ENCODE measurements at regions not wholly inside any gene's neighbourhood (a gene's known extent, or its start where the extent isn't known, plus 50 kb on each side); places are given as distances from the start of the nearest gene placed in this dataset.

DNA sequence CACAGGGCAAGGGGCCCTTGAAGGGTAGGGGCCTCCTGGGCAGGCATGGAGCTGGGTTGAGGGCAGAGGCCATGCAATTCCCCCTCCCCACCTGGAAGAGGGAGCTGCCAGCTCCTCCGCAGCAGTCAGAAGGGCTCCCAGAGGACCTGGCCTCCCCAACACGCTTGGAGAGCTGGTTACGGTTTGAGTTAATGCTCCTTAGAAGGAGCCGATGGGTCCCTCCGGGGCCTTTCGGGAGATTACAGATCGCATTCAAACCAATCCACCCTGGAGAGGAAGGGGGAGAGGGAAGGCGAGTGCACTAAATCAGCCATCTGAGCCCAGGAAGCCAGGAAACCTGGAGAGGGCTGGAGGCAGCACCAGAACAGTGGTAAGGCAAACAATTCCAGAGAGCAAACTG is 106.3 kb upstream of the CSF3R start:
- intact Hi-C loops (cut with DNase I) = no loop called here
- peak in 1 of 10 donors; percentile 49 for DNase-seq

- intact Hi-C loops (cut with DNase I) = no loop called here
- DNase-seq = peak in 3 of 10 donors; percentile 45 to 56 (median 45)
Observed at GRCh38 chr1:36585569-36586548, 103.1 kb upstream of the CSF3R start.

- intact Hi-C loops (cut with DNase I) = no loop called here
- DNase-seq = peak in 1 of 10 donors; percentile 15
Observed at GRCh38 chr1:36584874-36585453, 102.3 kb upstream of the CSF3R start.

GRCh38 chr1:36583980-36584782 is 101.5 kb upstream of the CSF3R start:
- intact Hi-C loops (cut with DNase I) = no loop called here
- DNase-seq = peak in 2 of 10 donors; percentile 57 to 59

DNA sequence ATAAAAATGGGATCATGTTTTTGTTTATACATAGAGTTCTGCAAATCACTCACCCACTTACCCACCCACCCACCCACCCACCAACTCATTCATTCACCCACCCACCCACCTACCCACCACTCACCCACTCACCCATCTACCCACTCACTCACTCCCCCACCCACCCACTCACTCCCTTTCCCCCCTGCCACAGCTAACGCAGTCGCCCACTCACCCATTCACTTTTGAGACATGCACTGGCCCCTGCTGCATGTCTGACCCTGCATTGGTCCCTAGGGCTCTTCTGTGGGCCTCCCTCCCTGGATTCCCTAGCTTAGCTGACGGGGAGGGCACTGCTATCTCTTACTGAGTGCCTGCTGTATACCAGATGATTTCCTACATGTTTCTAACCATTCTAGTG is 100.4 kb upstream of the CSF3R start:
- intact Hi-C loops (cut with DNase I) = no loop called here
- peak in 3 of 10 donors; percentile 5 to 10 (median 7) for DNase-seq

GRCh38 chr1:36582066-36582755 is 99.5 kb upstream of the CSF3R start:
- peak in 6 of 10 donors; percentile 5 to 75 (median 44) for DNase-seq
- intact Hi-C loops (cut with DNase I) = no loop called here

DNA sequence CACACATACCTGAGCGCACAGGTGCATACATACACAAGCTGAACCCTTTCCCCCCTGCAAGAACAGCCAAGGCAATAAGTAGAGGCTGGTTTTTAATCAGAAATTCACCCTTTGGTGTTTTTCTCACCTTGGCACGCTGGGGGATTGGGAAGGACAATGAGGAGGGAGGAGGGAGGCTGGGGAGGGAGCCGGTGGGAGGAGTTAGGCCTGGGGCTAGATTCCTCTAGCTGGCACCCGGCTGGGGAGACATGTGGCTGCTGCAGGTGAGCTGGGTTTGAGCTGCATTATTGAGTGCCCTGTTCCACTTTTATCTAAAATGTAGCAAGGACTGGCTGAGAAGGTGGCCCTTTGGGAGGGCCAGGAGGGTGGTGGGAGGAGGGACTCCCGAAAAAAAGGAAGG is 97.8 kb upstream of the CSF3R start:
- intact Hi-C loops (cut with DNase I) = no loop called here
- peak in 2 of 10 donors; percentile 22 to 48 for DNase-seq

DNA sequence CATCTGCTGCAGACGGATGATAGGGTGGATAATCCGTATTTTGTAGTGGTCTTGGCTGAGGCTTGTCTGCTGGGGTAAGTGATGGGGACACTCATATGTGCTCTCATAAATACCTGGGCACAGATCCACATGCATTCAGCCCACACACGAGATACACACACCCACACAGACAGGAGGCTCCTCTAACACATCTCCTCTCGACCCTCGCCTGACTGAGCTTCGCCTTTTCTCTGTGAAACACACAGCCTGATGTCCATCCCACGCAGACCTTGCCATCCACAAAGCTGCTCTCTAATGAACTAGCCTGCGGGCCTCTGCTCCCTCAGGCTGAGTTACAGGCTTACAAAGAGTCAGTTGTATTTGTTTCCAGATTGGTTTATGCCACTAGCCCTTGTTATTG is 96.3 kb upstream of the CSF3R start:
- peak in 2 of 10 donors; percentile 17 to 30 for DNase-seq
- intact Hi-C loops (cut with DNase I) = loop anchor here (5.0 to 10.0 kb wide), 2 partner anchors 458 to 856 kb away; no protein-coding TSS in a partner anchor

DNA sequence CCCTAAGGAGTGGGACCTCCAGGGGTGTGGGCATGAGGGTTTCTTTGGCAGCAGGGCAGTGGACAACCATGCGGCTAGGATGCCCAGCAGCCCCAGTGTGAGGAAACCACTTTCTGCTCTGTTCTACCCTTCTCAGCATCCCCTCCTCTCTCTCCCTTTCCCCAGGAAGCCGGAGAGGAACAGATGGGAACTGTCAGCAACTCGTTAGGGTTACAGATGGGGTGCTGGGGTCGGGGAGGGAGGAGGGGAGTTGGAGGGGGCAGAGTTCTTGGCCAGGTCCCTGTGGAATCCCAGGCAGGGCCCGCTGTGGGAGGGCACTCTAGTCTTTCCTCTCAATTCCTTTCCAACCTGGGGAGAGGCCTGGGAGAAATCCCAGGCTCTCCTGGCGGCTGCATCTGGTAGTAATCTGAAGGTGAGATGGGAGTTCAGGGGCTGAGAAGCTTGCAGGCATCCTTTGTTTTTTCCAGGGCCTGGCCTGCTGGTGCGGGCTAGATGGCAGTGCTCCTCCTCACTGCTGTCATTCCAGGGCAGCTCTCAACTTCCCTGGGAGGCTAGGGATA is 93.9 kb upstream of the CSF3R start:
- intact Hi-C loops (cut with DNase I) = loop anchor here (2.0 to 10.0 kb wide), 3 partner anchors 74 to 858 kb away; no protein-coding TSS in a partner anchor
- DNase-seq = peak in 2 of 10 donors; percentile 14 to 25

DNA sequence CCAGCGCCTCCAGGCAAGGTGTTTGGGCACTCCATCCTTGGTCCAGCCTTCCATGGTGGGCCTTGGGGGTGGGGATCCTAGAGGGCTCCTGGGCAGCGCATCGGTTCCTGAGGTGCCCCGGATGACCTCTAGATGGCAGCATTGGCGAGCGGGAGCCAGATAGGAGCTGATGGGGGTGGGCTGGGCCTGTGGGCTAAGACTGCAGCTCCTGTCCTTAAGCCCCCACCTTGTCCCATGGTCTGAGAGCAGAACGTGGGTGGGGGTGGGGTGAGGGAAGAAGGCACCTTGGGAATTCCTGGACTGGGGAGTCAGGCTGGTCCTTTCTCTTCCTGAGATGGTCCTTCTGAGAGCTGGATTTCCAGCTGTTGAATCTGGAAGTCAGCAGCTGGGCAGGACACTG is 93.4 kb upstream of the CSF3R start:
- intact Hi-C loops (cut with DNase I) = loop anchor here (2.0 to 10.0 kb wide), 3 partner anchors 75 to 859 kb away; no protein-coding TSS in a partner anchor
- peak; percentile 18 to 94 (median 70) for DNase-seq

DNA sequence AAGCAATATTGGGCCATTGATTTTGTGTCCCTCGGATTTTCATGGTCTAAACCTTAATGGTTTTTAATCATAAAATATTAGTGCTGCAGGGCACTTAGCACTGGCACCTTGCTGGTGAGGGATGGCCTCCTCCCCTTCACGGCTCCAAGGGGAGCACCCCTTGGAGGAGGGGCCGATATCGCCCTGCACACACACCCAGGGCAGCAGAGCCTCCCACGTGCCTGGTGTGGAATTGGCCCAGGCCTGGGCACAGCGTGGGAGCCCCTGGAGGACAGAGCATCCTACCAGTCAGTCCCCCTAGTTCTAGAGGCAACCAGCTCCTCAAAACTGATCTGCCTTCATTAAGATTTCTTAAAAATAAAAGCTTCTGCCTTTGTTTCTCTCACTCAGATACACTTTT is 90.7 kb upstream of the CSF3R start:
- intact Hi-C loops (cut with DNase I) = loop anchor here (10.0 kb wide), 1 partner anchor 861 kb away; no protein-coding TSS in a partner anchor
- peak in 2 of 10 donors; percentile 66 to 81 for DNase-seq

DNA sequence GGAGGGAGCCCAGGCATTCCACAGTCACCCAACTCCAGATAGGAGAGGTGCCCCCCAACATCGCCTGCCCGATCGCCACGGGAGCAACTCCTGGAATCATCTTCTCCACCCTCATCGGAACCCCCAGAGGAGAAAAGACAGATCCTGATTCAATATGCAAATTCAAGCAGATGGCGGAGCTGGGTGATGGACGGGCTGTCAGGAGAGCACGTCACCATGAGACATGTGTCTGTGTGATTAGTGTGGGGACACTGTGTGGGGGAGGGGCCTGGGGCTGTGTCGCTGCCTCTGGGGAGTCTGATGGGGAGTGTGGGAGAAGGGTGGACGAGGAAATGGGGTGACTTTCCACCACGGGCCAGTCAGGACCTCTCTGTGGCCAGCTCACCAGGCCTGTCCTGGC is 90.2 kb upstream of the CSF3R start:
- DNase-seq = peak in 2 of 10 donors; percentile 43 to 66
- intact Hi-C loops (cut with DNase I) = loop anchor here (10.0 kb wide), 1 partner anchor 862 kb away; no protein-coding TSS in a partner anchor

DNA sequence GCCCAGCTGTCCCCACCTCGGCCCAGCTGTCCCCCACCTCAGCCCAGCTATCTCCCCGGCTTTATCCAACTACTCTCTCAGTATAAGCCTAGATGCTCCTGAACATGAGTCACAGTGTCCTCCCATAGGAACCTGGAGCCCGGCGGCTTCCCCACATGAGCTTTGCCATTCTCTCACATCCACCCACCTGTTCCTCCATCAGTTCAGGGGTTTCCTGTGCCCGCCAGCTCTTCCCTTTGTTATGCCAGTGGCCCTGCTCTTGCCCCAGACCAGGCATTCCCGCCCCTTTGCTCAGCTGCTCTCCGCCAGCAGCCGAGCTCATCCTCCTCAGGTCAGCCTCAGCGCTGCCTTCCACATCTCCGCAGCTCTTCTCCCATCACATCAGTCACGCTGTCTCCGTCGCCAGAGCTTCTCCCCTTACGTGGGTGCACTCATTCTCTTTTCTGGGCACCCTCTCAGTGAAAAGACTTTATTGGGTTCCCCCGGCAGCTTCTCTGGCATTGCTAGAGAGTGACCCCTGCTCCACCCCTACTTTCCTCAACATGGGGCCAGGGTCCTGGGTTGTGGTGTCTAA is 89.5 kb upstream of the CSF3R start:
- intact Hi-C loops (cut with DNase I) = loop anchor here (10.0 kb wide), 1 partner anchor 863 kb away; no protein-coding TSS in a partner anchor
- peak in 3 of 10 donors; percentile 59 to 84 (median 75) for DNase-seq

GRCh38 chr1:36571106-36571505 is 88.4 kb upstream of the CSF3R start:
- DNase-seq = peak in 2 of 10 donors; percentile 40 to 59
- intact Hi-C loops (cut with DNase I) = loop anchor here (10.0 kb wide), 1 partner anchor 864 kb away; no protein-coding TSS in a partner anchor

DNA sequence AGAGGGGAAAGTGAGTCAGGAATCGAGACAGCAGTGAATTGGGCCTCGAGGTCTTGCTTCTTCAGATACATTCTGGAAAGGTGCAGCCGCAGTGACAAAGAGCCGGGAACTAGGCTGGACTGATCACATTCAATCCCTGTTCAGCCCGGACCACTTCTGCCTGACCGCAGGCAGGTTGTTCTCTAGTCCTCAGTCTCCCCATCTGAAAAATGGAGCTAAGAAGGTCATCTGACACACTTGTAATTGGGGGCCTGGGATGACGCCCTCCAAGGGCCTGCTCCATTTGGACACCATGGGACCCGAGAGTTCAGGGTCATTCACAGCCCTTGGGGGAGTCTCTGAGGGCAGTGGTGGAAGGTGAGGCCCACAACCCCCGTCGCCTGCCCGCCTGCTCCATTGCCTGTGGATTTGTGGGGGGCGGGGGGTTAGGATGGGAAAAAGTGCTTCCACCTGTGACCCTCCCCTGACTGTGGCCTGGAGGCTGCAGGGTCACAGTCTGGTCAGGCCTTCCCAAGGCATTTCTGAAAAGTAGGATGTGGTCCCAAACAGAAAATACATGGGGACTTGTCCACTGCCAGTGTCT is 87.9 kb upstream of the CSF3R start:
- intact Hi-C loops (cut with DNase I) = loop anchor here (10.0 kb wide), 1 partner anchor 864 kb away; no protein-coding TSS in a partner anchor
- DNase-seq = peak in 2 of 10 donors; percentile 21 to 43

- intact Hi-C loops (cut with DNase I) = loop anchor here (10.0 kb wide), 1 partner anchor 865 kb away; no protein-coding TSS in a partner anchor
- peak in 1 of 10 donors; percentile 66 for DNase-seq
Observed at GRCh38 chr1:36570006-36570405, 87.3 kb upstream of the CSF3R start.

GRCh38 chr1:36567601-36568341 is 85.1 kb upstream of the CSF3R start:
- peak in 2 of 10 donors; percentile 57 to 70 for DNase-seq
- intact Hi-C loops (cut with DNase I) = no loop called here

All from posterior cingulate gyrus (tissue), 11 donors.